ENCODE measurements at regions not wholly inside any gene's neighbourhood (a gene's known extent, or its start where the extent isn't known, plus 50 kb on each side); places are given as distances from the start of the nearest gene placed in this dataset.

DNA sequence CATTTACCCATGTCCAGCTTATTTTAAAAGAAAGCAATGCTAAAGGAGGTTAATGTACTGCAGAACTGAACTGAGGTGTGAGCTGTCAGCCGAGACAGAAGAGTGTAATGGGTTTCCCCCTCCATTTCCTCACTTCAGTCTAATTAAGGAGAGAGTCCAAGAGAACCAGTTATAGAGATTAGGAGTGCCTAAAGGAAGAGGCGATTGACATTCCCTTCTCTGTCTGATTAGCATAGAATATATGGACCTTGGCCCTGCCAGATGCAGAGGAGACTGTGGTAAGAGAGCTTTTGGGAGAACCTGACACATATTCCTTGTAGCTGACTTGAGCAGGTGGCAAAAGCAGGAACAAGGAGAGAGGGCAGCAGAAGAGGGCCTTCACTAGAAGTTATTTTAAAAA lies 137.5 kb upstream of the INPP4B start:
- TF ChIP-seq, protein P1, sequence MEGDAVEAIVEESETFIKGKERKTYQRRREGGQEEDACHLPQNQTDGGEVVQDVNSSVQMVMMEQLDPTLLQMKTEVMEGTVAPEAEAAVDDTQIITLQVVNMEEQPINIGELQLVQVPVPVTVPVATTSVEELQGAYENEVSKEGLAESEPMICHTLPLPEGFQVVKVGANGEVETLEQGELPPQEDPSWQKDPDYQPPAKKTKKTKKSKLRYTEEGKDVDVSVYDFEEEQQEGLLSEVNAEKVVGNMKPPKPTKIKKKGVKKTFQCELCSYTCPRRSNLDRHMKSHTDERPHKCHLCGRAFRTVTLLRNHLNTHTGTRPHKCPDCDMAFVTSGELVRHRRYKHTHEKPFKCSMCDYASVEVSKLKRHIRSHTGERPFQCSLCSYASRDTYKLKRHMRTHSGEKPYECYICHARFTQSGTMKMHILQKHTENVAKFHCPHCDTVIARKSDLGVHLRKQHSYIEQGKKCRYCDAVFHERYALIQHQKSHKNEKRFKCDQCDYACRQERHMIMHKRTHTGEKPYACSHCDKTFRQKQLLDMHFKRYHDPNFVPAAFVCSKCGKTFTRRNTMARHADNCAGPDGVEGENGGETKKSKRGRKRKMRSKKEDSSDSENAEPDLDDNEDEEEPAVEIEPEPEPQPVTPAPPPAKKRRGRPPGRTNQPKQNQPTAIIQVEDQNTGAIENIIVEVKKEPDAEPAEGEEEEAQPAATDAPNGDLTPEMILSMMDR (IDR thresholded peaks at IDR 0.05) = no peak
- TF ChIP-seq POLR2A (IDR thresholded peaks at IDR 0.05) = no peak
